DOHH2 (cell line): ENCODE measurements at regions not wholly inside any gene's neighbourhood (a gene's known extent, or its start where the extent isn't known, plus 50 kb on each side); places are given as distances from the start of the nearest gene placed in this dataset.

Source experiments
- EZH2phosphoT487 ChIP-seq: fragments of 200-600 bp; sonication (generic); IDR thresholded peaks from 2 replicates; pipeline ENCODE4 v1.6.1; 2017; ENCODE audit warnings: borderline replicate concordance, mild to moderate bottlenecking, antibody characterized with exemption, low read length, moderate library complexity, mixed read lengths
- TF ChIP-seq, protein P1 (sequence below): fragments of 200-600 bp; sonication (generic); IDR thresholded peaks from one replicate; pipeline ENCODE4 v1.5.1; 2014; ENCODE audit warnings: antibody characterized with exemption, mild to moderate bottlenecking, low read depth, low read length; ENCODE audit not compliant: poor library complexity, severe bottlenecking

GRCh38 chr3:87132801-87133200 lies 94.3 kb upstream of the CHMP2B start:
- TF ChIP-seq, protein P1, sequence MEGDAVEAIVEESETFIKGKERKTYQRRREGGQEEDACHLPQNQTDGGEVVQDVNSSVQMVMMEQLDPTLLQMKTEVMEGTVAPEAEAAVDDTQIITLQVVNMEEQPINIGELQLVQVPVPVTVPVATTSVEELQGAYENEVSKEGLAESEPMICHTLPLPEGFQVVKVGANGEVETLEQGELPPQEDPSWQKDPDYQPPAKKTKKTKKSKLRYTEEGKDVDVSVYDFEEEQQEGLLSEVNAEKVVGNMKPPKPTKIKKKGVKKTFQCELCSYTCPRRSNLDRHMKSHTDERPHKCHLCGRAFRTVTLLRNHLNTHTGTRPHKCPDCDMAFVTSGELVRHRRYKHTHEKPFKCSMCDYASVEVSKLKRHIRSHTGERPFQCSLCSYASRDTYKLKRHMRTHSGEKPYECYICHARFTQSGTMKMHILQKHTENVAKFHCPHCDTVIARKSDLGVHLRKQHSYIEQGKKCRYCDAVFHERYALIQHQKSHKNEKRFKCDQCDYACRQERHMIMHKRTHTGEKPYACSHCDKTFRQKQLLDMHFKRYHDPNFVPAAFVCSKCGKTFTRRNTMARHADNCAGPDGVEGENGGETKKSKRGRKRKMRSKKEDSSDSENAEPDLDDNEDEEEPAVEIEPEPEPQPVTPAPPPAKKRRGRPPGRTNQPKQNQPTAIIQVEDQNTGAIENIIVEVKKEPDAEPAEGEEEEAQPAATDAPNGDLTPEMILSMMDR: no peak
- no peak for TF ChIP-seq EZH2phosphoT487
